ENCODE measurements at regions not wholly inside any gene's neighbourhood (a gene's known extent, or its start where the extent isn't known, plus 50 kb on each side); places are given as distances from the start of the nearest gene placed in this dataset.

DNA sequence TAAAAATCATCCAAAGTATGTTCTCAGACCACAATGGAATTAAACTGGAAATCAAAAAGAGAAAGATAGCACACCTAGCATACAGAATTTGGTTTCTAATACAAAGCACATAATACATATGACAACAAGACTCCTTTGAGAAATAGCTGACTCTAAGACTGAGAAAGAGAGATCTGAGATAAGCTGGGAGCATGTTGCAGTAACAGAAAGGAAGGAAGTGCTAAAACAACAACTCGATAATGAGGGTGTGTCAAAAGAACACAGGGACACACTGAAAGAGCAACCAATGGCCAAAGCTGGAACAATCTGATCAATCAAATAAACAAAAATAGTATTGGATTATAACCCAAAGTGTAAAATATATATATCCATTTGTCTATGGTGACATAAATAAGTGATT, 586.6 kb downstream of the C4orf33 start:
- Histone ChIP-seq H3K9ac (ENCODE audit: low read length) (no peak overlapping the region), H3K36me3 (ENCODE audit: control insufficient read depth, insufficient read depth, low read length, severe bottlenecking) (no peaks in the 10 kb centered on the region), H3K4me3 (ENCODE audit: low read length) (no peak overlapping the region), H3K27me3 (replicated peaks; ENCODE audit: control insufficient read depth, insufficient read depth, low read length) (no peaks in the 10 kb centered on the region), H3K4me1 (ENCODE audit: control insufficient read depth, insufficient read depth, low read length) (no peaks in the 10 kb centered on the region), H3K9me3 (ENCODE audit: control insufficient read depth, low read length) (no peaks in the 10 kb centered on the region)
- DNase-seq (ENCODE audit: low read depth), result no peak

DNA sequence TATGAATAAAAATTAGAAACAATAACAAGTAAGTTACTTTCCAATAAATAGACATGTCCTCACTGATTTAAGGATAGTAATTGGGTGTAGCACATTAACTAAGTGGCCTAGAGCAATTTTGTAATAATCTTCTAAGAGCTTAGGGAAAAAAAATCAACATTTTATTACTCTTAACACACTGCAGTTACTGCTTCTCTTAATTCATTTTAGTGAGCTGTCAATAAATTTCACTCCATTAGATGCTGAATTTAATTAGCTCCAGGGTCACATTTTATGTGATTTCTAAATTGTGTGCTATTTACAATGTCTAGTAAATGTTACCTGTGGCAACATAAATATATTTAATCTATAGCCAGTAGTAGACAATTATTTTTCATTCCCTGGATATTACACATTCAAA, 612.0 kb downstream of the C4orf33 start:
- Histone ChIP-seq H3K4me3 (ENCODE audit: low read length) (no peak overlapping the region), H3K27me3 (replicated peaks; ENCODE audit: control insufficient read depth, insufficient read depth, low read length) (no peaks in the 10 kb centered on the region), H3K36me3 (ENCODE audit: control insufficient read depth, insufficient read depth, low read length, severe bottlenecking) (no peaks in the 10 kb centered on the region), H3K9ac (ENCODE audit: low read length) (no peak overlapping the region), H3K9me3 (ENCODE audit: control insufficient read depth, low read length) (peaks cover 3% of the 10 kb centered on the region), H3K4me1 (ENCODE audit: control insufficient read depth, insufficient read depth, low read length) (no peaks in the 10 kb centered on the region)
- no peak for DNase-seq (ENCODE audit: low read depth)

DNA sequence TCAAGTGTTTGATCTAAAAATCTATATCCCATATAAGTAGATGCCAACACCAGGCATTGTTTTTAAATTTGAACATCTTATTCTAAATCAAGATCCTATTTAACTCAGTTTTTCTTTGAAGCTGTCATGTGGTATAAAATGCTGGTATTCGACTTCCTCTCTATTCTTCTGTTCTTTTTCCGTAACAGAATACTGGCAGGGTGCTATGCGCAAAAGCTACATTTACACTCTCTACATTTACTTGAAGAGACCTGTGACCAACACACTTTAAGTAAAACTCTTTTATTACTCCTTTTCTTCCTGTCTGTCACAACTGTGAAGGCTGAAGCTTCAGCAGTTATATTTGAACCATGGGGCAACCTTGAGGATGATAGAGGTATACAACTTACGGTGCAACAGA, 612.8 kb downstream of the C4orf33 start:
- Histone ChIP-seq H3K4me3 (ENCODE audit: low read length) (no peak overlapping the region), H3K4me1 (ENCODE audit: control insufficient read depth, insufficient read depth, low read length) (no peaks in the 10 kb centered on the region)

DNA sequence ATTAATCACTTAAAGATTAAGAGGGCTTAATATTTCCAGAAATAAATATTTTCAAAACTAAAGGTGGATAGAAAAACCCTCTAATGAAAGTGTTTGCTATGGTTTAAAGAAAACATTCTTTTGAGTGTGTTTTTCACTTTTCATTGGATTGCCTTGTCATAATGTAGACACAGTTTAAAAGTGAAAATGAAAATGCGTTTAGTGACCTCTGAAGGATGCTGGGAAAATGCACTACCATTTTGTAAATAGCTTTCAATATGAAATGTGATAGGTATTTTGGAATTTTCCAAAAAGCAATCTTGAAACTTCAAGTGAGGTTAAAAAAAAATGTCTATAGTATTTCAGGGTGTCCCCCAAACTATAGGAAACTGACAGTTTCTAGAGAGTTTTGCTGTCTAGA, 642.2 kb downstream of the C4orf33 start:
- H3K36me3 ChIP-seq (ENCODE audit: control insufficient read depth, insufficient read depth, low read length, severe bottlenecking), result no peaks in the 10 kb centered on the region
- H3K4me3 ChIP-seq (ENCODE audit: low read length), result no peak overlapping the region
- no peaks in the 10 kb centered on the region for H3K4me1 ChIP-seq (ENCODE audit: control insufficient read depth, insufficient read depth, low read length)
- no peak overlapping the region for H3K9ac ChIP-seq (ENCODE audit: low read length)
- H3K9me3 ChIP-seq (ENCODE audit: control insufficient read depth, low read length), result no peaks in the 10 kb centered on the region
- no peak for DNase-seq (ENCODE audit: low read depth)
- no peaks in the 10 kb centered on the region for H3K27me3 ChIP-seq (replicated peaks; ENCODE audit: control insufficient read depth, insufficient read depth, low read length)

More for the DNA sequence above, 612.8 kb downstream of the C4orf33 start:
- H3K9me3 ChIP-seq (ENCODE audit: control insufficient read depth, low read length), result peaks cover 3% of the 10 kb centered on the region
- no peaks in the 10 kb centered on the region for H3K27me3 ChIP-seq (replicated peaks; ENCODE audit: control insufficient read depth, insufficient read depth, low read length)
- H3K36me3 ChIP-seq (ENCODE audit: control insufficient read depth, insufficient read depth, low read length, severe bottlenecking), result no peaks in the 10 kb centered on the region
- H3K9ac ChIP-seq (ENCODE audit: low read length), result no peak overlapping the region
- no peak for DNase-seq (ENCODE audit: low read depth)

DNA sequence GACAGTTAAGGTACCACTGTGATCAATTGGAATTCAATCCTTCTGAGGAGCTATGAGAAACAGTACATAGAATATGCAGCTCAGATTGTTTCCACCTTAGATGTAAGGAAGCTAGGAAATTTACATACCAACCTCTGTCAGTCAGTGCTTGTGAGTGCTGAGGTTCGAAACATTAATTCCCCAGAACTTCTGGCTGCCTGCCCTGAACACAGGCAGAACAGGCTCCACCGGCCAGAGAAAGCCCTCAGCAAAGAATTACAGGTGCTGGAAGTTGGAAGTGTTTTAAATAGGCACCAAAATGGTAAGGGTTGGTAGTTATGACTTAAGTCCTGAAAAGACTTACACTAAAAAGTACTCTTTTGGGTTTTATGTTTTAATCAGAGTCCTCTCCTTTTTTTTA, 651.8 kb downstream of the C4orf33 start:
- Histone ChIP-seq H3K27me3 (replicated peaks; ENCODE audit: control insufficient read depth, insufficient read depth, low read length) (no peaks in the 10 kb centered on the region), H3K9ac (ENCODE audit: low read length) (no peak overlapping the region), H3K4me3 (ENCODE audit: low read length) (no peak overlapping the region), H3K4me1 (ENCODE audit: control insufficient read depth, insufficient read depth, low read length) (no peaks in the 10 kb centered on the region), H3K36me3 (ENCODE audit: control insufficient read depth, insufficient read depth, low read length, severe bottlenecking) (no peaks in the 10 kb centered on the region), H3K9me3 (ENCODE audit: control insufficient read depth, low read length) (no peaks in the 10 kb centered on the region)
- no peak for DNase-seq (ENCODE audit: low read depth)

DNA sequence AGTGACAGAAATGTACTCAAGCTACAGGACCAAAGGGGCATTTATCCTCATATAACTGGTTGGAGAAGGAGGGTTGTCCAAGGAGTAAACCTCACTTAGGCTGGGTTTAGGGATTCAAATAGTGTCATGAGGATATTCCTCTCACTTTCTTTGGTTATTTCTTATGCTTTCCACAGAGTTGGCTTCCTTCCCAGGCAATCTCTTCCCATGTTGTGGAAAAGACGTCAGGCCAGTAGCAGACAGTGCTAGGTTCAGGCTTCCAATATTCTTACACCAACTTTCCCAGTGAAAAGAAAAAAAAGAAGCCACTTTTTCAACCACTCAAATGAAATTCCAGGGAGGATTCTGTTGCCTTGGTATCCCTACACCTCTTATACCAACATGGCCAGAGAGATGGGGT, 653.0 kb downstream of the C4orf33 start:
- no peak for DNase-seq (ENCODE audit: low read depth)
- no peaks in the 10 kb centered on the region for H3K9me3 ChIP-seq (ENCODE audit: control insufficient read depth, low read length)
- H3K9ac ChIP-seq (ENCODE audit: low read length), result no peak overlapping the region
- no peaks in the 10 kb centered on the region for H3K27me3 ChIP-seq (replicated peaks; ENCODE audit: control insufficient read depth, insufficient read depth, low read length)
- no peaks in the 10 kb centered on the region for H3K36me3 ChIP-seq (ENCODE audit: control insufficient read depth, insufficient read depth, low read length, severe bottlenecking)
- no peaks in the 10 kb centered on the region for H3K4me1 ChIP-seq (ENCODE audit: control insufficient read depth, insufficient read depth, low read length)
- H3K4me3 ChIP-seq (ENCODE audit: low read length), result no peak overlapping the region

DNA sequence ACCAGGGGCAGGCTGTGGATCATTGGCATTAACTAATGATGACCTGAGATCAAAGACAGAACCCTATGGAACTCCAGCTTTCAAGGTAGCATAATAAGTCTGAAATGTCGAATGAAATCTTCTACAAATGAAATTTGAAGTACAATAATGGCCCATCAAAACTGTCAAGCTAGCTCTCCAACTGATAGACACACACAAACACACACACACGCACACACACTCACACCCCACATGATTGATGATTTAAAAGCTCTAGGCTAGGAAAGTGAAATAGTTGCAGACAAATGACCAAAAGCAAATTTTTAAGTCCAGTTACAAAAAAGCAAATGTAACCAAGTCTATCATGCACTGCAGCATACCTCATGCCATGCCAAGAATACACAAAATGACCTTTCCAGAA, 655.7 kb downstream of the C4orf33 start:
- H3K4me1 ChIP-seq (ENCODE audit: control insufficient read depth, insufficient read depth, low read length), result no peaks in the 10 kb centered on the region
- H3K9me3 ChIP-seq (ENCODE audit: control insufficient read depth, low read length), result no peaks in the 10 kb centered on the region
- no peak overlapping the region for H3K4me3 ChIP-seq (ENCODE audit: low read length)
- H3K9ac ChIP-seq (ENCODE audit: low read length), result no peak overlapping the region
- H3K27me3 ChIP-seq (replicated peaks; ENCODE audit: control insufficient read depth, insufficient read depth, low read length), result no peaks in the 10 kb centered on the region
- no peak for DNase-seq (ENCODE audit: low read depth)
- no peaks in the 10 kb centered on the region for H3K36me3 ChIP-seq (ENCODE audit: control insufficient read depth, insufficient read depth, low read length, severe bottlenecking)

DNA sequence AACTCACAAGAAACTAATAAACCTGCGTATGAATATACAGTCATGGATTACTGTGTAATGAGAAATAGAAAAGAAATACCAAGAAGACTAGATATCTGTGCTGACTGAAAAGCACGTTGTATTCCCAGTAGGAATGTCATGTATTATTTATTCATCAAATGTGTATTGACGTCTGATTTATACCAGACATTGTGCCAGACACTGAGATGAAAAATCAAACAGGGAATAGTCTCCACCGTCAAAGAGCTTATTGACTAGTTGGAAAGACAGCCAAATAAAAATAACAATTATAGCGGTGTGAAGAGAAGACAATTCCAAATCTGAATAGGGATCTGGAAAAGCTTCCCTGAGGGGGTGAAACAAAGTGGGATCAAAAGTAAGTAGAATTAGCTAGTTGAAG, 687.6 kb downstream of the C4orf33 start:
- H3K9ac ChIP-seq (ENCODE audit: low read length), result no peak overlapping the region
- H3K9me3 ChIP-seq (ENCODE audit: control insufficient read depth, low read length), result no peaks in the 10 kb centered on the region
- no peaks in the 10 kb centered on the region for H3K27me3 ChIP-seq (replicated peaks; ENCODE audit: control insufficient read depth, insufficient read depth, low read length)
- no peak for DNase-seq (ENCODE audit: low read depth)
- no peaks in the 10 kb centered on the region for H3K36me3 ChIP-seq (ENCODE audit: control insufficient read depth, insufficient read depth, low read length, severe bottlenecking)
- no peaks in the 10 kb centered on the region for H3K4me1 ChIP-seq (ENCODE audit: control insufficient read depth, insufficient read depth, low read length)
- H3K4me3 ChIP-seq (ENCODE audit: low read length), result no peak overlapping the region

DNA sequence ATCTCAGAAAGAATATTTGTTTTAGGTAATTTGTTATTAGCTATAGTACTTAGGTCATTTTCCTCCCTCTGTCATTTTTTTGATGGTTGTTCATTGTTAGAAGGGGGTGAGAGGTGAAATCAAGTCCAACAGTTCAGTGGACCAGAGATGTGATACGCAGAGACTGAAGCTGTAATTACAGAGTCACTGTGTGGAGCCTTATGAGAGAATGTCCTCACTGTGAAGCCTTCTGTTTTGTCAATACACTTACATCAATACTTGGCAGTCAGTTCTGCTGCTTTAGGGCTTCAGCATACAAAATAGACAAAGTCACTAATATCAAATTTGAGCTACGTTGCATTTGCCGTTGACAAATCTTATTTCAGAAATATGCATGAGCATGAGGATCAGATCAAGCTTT, 692.5 kb downstream of the C4orf33 start:
- Histone ChIP-seq H3K9ac (ENCODE audit: low read length) (no peak overlapping the region), H3K4me1 (ENCODE audit: control insufficient read depth, insufficient read depth, low read length) (no peaks in the 10 kb centered on the region), H3K4me3 (ENCODE audit: low read length) (no peak overlapping the region), H3K9me3 (ENCODE audit: control insufficient read depth, low read length) (peaks cover 9% of the 10 kb centered on the region), H3K36me3 (ENCODE audit: control insufficient read depth, insufficient read depth, low read length, severe bottlenecking) (no peaks in the 10 kb centered on the region), H3K27me3 (replicated peaks; ENCODE audit: control insufficient read depth, insufficient read depth, low read length) (no peaks in the 10 kb centered on the region)
- no peak for DNase-seq (ENCODE audit: low read depth)

DNA sequence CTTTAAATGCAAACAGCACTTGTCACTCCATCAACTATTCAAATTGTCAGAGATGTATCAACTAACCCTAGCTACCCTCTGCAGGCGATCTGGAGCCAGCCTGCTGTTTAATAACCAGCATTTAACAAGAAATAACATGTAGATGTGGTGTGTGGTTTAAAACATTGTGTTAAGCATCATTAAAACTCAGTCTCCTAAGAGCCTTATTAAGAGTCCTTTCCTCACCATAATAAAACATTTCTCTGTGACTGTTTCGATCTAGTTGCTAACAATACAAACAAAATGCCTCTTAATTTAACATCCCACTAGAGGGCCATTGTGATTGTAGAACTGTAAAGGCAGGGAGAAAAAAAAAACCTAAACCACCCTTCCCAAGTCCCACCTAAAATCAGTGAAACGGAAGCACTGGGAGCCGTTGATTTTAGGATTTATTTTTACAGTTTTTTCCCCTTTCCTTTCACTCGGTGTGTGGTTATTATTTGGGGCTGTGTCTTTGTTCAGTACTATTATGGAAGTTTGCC, 708.6 kb downstream of the C4orf33 start:
- no peak overlapping the region for H3K4me3 ChIP-seq (ENCODE audit: low read length)
- DNase-seq (ENCODE audit: low read depth), result no peak

DNA sequence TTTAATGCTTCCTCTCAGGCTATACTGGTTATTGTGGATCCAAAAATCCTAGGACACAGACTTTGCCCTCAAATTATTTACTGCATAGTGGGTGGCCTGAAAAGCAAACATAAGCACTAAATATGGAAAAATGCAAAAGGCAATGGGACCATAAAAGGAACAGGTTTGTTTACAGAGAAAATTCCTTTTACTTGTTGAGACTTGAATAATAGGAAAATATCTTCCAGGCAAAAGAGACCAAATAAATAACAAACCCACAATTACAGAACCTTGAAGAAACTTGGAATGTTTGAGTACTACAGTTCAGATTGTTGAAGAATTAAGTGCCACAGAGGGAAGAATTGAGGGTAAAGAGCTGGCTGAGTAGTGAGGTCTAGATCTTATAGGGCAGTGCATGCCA, 711.0 kb downstream of the C4orf33 start:
- Histone ChIP-seq H3K9me3 (ENCODE audit: control insufficient read depth, low read length) (no peaks in the 10 kb centered on the region), H3K27me3 (replicated peaks; ENCODE audit: control insufficient read depth, insufficient read depth, low read length) (no peaks in the 10 kb centered on the region), H3K9ac (ENCODE audit: low read length) (no peak overlapping the region), H3K4me3 (ENCODE audit: low read length) (no peak overlapping the region), H3K4me1 (ENCODE audit: control insufficient read depth, insufficient read depth, low read length) (no peaks in the 10 kb centered on the region), H3K36me3 (ENCODE audit: control insufficient read depth, insufficient read depth, low read length, severe bottlenecking) (no peaks in the 10 kb centered on the region)
- DNase-seq (ENCODE audit: low read depth), result peak; percentile 32

More for the DNA sequence above, 708.6 kb downstream of the C4orf33 start:
- H3K36me3 ChIP-seq (ENCODE audit: control insufficient read depth, insufficient read depth, low read length, severe bottlenecking), result no peaks in the 10 kb centered on the region
- no peaks in the 10 kb centered on the region for H3K9me3 ChIP-seq (ENCODE audit: control insufficient read depth, low read length)
- no peak overlapping the region for H3K9ac ChIP-seq (ENCODE audit: low read length)
- H3K27me3 ChIP-seq (replicated peaks; ENCODE audit: control insufficient read depth, insufficient read depth, low read length), result no peaks in the 10 kb centered on the region
- H3K4me1 ChIP-seq (ENCODE audit: control insufficient read depth, insufficient read depth, low read length), result no peaks in the 10 kb centered on the region

DNA sequence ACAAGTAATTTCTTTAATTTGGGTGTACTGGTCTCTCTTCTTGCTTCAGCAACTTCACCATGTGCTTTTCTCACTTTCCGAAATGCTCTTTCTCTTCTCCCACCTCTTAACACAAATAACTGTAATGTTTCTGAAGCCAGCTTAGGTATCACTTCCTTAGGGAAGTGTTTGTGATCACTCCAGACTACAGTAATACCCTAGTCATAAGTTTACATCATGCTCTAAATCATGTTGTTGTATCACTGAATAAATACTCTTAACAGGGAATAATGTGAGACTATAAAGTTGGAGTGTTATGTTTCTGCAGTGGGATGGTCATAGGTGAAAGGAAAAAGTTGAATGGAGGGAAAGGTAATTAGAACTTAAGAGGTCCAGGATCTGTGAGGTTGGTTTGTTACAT, 712.3 kb downstream of the C4orf33 start:
- no peak for DNase-seq (ENCODE audit: low read depth)
- Histone ChIP-seq H3K4me3 (ENCODE audit: low read length) (no peak overlapping the region), H3K9ac (ENCODE audit: low read length) (no peak overlapping the region), H3K9me3 (ENCODE audit: control insufficient read depth, low read length) (no peaks in the 10 kb centered on the region), H3K36me3 (ENCODE audit: control insufficient read depth, insufficient read depth, low read length, severe bottlenecking) (no peaks in the 10 kb centered on the region), H3K27me3 (replicated peaks; ENCODE audit: control insufficient read depth, insufficient read depth, low read length) (no peaks in the 10 kb centered on the region), H3K4me1 (ENCODE audit: control insufficient read depth, insufficient read depth, low read length) (no peaks in the 10 kb centered on the region)

Data from adipocyte (in vitro differentiated cells).